Activated T-cell treated with anti-CD3 and anti-CD28 coated beads for 1 hour (primary cell): ENCODE measurements at regions not wholly inside any gene's neighbourhood (a gene's known extent, or its start where the extent isn't known, plus 50 kb on each side); places are given as distances from the start of the nearest gene placed in this dataset.
A peak's percentile ranks its signal among the peaks of the same experiment; 100 is the strongest.
"Not testable (repeated sequence)": the region's sequence is repeated elsewhere in the genome, so short reads cannot be mapped to it uniquely, and the experiment has no call there.

Source experiments
- DNase-seq: peaks from one replicate; pipeline ENCODE4 v3.0.0-alpha.2; 2020; ENCODE audit warnings: low read depth

DNA sequence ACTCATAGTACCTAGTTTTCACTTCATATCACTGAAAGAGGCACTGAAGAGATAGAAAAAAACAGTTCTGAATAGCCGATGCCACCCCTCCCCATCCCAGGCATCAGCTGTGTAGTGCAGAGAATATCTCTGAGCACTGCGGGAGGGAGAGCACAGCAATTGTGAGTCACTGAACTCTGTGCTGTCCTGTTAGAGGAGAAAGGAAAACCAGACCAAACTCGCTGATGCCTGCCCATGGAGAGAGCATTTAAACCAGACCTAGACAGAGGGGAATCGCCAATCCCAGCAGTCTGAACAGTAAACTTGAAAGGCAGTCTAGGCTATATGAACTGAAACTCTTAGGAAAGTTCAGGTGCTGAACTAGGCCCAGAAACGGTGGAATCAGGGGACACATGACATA, 120.1 kb upstream of the SLC30A5 start:
- no peak for DNase-seq

- DNase-seq, result no peak
Measured at GRCh38 chr5:68983043-68983442, 110.8 kb upstream of the SLC30A5 start.

DNA sequence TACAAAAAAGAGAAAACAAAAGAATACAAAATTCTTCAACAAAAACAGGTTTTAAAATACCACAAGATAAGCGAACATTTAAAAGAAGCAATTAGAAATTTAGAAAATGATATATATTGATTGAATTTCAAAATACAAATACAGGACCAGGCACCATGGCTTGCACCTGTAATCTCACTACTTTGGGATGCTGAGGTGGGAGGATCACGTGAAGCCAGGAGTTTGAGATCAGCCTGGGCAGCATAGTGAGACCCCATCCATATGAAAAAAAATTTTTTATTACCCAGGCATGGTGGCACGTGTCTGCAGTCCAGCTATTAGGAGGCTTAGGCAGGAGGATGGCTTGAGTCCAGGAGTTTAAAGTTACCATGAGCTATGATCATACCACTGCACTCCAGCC, 109.9 kb upstream of the SLC30A5 start:
- no peak for DNase-seq

DNA sequence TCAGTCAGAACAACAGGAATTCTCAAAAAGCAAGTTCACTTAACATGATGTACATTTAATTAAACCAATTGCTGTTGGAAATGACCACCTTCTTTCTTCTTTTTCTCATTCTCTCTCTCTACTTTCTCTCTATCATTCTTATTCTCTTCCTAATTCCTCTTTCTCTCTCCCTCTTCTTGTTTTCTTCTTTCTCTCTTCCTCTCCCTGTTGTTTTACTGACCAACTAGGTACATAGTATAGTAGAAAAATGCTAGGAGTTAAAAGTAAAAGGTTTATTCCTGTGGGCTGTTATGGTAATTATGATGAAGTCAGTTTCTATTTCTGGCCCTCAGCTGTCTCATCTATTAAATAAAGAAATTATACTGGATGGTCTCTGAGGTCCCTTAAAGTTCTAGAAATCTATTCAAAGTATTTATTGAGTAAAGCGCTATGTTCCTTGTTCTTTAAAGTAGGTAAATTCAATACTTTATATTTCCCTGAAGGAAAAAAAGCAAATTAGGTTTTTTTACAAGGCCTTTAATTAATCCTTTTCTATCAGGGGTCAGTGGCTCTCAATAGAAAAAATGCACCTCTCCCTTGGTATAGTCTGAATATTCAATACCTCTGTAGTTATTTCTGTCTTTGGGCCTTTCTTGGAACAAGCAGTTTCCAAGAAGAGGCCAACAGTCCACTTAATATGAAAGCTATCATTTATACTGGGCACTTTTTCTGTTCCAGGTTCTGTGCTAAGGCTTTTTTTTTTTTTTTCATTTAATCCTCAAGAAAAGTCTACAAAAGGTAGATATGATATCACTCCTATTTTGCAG, 102.3 kb upstream of the SLC30A5 start:
- no peak for DNase-seq

GRCh38 chr5:68994645-68995044, 99.2 kb upstream of the SLC30A5 start:
- DNase-seq, result no peak

GRCh38 chr5:68995845-68996545, 97.8 kb upstream of the SLC30A5 start:
- DNase-seq, result no peak

DNA sequence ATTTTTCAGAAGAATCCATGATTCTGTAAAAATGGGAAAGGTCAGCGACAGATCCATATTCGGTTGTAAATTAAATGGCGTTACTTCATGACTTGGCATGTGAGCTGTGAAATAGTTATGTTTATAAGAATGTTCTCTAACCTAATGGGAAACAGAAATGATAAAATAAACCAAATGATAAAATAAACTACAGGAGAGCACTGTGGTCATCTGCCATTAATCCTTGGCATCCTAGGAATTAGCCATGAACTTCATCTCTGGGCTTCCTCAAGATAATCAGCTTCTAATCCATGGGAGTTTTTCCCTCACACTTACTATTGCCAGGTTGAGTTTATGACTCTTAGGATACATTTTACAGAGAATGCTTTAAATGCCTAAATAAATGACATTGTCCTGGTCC, 94.6 kb upstream of the SLC30A5 start:
- no peak for DNase-seq

DNA sequence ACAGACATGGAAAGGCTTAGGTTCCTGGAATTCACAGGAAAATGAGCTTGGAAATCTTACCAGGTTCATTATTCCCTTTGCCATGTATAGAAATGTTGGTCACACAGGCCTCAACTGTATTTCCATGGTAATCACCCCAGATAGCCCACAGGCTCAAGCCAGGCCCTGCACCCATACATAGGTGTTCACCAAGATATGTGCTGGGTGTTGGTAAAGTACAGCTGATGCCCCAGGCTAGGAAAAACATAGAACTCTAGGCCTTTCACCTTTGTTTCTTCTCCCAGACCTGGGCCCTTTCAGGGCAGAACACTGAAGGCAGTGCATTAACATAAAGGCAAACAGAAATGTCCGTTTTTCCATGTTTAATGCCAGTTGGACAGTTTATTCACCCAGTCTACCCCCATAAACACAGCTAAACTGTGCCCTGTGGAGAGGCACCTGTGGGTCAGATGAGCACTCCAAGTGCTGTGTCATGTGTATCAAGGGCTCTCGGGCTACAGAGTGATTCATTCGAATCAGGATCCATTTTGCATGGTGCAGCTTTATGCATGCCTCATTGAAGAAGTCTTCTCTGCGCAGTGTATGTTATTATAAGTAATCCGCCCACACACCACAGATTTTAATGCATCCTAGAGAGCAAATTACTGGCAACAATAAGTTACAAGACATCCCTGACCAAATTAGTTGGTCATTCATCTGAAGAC, 93.4 kb upstream of the SLC30A5 start:
- no peak for DNase-seq

DNA sequence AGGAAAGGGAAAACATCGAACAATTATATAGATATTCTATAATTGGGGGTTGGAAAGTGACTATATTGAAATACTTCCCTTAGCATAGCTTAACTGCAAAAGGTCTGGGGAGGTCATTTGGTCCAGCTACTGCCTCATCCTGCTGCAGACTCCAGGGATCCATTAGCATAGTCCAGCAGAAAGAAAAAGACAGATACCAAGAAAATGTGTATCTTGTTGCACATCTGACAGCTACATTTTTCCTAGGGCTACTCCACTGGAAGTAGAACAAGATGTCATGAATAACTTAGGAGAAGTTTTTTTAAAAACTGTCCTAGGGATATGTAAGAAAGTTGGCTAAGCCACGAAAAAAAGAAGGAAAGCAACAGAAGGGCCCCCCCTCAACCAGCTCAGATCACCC, 92.9 kb upstream of the SLC30A5 start:
- no peak for DNase-seq

GRCh38 chr5:69001627-69002026, 92.2 kb upstream of the SLC30A5 start:
- DNase-seq, result no peak

DNA sequence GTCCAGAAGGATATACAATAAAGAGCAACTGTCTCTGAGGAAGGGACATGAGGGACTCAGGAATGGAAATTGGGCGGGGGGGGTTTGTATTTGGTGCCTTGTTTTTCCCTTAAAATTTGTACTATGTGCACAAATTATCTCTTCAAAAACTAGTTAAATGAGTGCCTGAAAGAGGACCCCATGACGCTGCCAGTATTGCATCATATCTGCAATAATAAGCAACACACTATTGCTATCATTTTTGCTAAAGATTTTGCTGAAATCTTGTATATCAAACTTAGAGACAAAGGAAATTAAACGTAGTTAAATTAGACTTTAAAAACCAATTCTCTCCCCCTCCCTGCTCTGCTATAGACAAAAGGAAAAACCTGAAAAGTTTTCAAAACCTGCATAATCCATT, 89.7 kb upstream of the SLC30A5 start:
- DNase-seq, result no peak

- no peak for DNase-seq
Measured at GRCh38 chr5:69004676-69005075, 89.1 kb upstream of the SLC30A5 start.

GRCh38 chr5:69006030-69006429, 87.8 kb upstream of the SLC30A5 start:
- no peak for DNase-seq

DNA sequence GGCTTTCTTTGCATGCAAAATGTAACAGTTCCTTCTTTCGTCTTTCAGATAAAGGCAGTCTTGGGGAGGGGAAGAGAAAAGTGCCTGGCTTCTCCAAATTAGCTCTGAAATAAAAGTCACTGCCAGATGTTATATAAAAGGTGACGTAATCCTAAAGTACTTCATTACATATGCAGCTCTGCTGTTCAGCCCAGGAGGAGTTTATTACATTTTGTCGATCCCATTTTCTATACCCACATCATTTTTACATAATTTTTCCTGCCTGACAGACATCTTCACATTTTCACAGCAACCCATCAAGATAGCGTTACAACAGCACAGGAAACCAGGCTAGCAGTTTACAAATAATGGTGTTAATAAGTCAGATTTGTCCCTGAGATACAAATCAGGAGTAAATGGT, 86.7 kb upstream of the SLC30A5 start:
- DNase-seq, result no peak

DNA sequence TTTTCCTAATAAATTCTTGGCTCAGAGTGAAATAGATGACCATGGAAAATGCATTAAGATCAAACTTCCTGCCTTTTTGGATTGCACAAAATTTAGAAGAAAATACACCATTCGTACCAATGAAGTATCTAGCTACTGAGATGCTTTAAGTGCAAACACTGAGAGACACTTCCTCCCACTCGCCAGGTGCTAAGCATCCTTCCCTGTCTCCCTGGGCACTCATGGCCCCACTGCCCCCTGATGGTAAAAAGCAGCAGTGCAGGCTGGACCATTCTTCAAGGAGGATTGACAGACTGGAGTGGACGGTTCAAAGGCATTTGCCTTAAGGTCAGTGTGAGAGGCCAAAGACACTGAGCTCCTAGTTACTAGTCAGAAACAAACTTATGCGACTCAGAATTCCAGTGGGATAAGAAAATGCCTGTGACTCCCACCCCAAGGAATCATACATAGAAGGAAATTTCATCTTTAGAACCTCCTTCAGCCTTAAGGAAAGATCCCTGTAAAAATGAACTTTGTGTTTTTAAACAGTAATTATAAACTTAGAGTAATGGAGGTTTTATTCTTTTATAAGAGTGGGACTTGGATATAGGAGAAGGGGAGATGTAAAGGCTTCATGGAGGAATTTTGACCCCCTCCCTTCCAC, 86.0 kb upstream of the SLC30A5 start:
- peak; percentile 55 for DNase-seq

GRCh38 chr5:69010476-69010875, 83.3 kb upstream of the SLC30A5 start:
- no peak for DNase-seq

DNA sequence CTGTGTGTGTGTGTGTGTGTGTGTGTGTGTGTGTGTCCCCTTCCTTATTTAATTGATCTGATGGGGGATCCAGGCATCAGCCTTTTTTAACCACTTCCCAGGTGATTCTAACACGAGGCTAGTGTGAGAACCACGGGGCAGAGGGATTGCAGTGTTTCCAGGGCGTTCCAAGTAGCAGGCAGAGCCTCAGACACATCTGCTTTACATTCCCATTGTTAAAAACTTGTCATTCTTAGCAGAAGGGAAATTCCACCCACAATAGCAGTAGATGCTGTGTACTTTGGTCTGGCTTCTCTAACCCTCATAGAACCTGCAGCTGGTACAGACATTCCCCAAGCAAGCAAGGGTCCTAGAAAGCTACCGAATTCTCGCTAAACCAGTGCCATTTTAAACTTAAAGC, 81.9 kb upstream of the SLC30A5 start:
- no peak for DNase-seq

GRCh38 chr5:69013481-69013880, 80.3 kb upstream of the SLC30A5 start:
- no peak for DNase-seq

DNA sequence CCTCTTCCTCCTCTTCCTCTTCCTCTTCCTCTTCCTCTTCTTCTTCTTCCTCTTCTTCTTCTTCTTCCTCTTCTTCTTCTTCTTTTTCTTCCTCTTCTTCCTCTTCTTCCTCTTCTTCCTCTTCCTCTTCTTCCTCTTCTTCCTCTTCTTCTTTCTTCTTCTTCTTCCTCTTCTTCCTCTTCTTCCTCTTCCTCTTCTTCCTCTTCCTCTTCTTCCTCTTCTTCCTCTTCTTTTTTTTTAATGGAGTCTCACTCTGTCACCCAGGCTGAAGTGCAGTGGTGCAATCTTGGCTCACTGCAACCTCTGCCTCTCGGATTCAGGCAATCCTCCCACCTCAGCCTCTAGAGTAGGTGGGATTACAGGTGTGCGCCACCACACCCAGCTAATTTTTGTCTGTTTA, 79.8 kb upstream of the SLC30A5 start:
- not testable (repeated sequence) for DNase-seq

GRCh38 chr5:69019668-69020375, 74.0 kb upstream of the SLC30A5 start:
- DNase-seq, result no peak

DNA sequence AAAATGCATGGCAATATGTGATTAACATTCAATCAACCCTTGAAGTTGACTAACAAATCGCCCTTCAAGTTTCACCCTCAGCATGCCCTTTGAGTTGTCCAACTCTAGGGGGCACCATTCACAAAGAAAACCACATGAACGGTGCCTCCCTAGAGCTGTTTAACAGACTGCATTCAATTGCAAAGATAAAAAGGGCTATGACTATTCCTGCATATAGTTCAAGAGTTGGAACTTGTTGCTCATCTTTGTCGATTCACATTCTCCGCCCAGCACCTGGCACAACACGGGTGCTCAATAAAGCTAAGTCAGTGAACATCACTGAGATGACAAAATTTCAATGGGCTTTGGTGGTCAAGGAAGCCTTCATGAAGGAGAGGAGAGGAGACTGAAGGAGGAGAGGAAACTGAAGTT, 69.6 kb upstream of the SLC30A5 start:
- no peak for DNase-seq

DNA sequence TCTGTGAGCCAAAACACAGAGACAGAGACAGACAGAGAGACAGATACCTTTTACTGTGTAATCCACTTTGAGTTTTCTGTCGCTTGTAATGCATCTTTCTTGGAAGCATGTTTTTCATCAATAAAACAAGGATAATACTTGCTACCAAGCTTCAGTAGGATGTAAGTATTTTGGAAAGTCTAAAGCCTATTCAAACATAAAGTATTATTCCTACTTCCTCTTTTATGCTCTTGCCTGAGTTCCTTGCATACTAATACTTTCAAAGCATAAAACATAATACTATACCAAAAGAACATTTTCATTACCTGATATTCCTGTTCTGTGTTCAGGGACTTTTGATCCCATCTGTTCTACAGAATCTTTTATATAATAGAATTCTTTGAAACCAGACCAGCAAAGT, 64.5 kb upstream of the SLC30A5 start:
- DNase-seq, result no peak
